ENCODE measurements at regions not wholly inside any gene's neighbourhood (a gene's known extent, or its start where the extent isn't known, plus 50 kb on each side); places are given as distances from the start of the nearest gene placed in this dataset.

DNA sequence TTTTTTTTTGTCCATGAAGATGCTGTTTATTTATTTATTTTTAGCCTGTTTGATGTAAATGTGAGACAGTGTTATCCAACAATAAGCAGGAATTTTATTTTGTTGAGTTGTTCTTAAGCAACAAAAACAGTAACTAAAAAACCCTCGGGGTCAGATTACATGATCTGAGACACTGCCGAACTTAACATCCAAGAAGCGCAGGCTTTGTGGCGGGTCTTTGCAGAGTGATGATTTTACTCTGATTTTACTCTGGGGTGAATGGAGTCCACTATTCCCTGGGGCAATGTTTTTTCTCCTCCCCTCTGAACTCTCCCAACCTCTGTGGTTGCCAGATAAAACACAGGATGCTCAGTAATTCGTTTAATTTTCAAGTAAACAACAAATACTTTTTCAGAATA, 450.1 kb upstream of the B3GAT1 start:
- H3K27ac Mint-ChIP-seq = no peak overlapping the region
- H3K4me1 Mint-ChIP-seq (ENCODE audit: unreplicated experiment) = peaks cover 4% of the 10 kb centered on the region
- TF ChIP-seq, protein P1, sequence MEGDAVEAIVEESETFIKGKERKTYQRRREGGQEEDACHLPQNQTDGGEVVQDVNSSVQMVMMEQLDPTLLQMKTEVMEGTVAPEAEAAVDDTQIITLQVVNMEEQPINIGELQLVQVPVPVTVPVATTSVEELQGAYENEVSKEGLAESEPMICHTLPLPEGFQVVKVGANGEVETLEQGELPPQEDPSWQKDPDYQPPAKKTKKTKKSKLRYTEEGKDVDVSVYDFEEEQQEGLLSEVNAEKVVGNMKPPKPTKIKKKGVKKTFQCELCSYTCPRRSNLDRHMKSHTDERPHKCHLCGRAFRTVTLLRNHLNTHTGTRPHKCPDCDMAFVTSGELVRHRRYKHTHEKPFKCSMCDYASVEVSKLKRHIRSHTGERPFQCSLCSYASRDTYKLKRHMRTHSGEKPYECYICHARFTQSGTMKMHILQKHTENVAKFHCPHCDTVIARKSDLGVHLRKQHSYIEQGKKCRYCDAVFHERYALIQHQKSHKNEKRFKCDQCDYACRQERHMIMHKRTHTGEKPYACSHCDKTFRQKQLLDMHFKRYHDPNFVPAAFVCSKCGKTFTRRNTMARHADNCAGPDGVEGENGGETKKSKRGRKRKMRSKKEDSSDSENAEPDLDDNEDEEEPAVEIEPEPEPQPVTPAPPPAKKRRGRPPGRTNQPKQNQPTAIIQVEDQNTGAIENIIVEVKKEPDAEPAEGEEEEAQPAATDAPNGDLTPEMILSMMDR (conservative IDR thresholded peaks at IDR 0.05) = no peak
- no peaks in the 10 kb centered on the region for H3K9me3 Mint-ChIP-seq
- H3K4me3 Mint-ChIP-seq = no peak overlapping the region
- peaks cover 35% of the 10 kb centered on the region for H3K27me3 Mint-ChIP-seq
- no peak for DNase-seq (ENCODE audit: extremely low spot score, unreplicated experiment)
- H3K36me3 Mint-ChIP-seq = no peaks in the 10 kb centered on the region

DNA sequence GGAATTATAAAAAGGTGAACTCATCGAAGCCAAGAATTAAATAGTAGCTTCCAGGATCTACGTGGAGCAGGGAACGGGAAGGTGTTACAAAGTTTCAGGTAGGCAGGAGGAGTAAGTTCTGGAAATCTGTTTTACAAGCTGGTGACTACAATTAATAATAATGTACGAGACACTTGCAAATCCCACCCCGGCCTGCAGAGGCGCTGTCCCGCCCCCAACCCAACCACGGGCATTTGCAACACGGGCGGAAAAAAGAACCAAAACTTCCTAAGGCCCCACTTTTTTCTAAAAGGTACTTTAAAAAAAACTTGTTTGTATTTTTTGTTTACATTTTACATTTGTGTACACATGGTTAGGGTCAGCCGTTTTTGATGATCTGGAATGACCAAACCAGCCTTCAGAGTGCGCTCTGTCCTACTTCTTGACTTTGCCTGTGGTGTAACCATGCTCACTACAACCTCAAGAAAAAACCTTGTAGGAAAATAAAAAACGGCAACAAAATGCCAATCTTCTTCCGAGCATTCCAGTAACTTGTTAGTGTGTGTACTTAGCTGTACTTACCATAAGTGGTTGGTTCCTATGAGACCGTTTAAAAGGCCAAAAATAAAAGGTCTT, 449.6 kb upstream of the B3GAT1 start:
- Mint-ChIP-seq H3K27me3 (peaks cover 32% of the 10 kb centered on the region), H3K4me3 (no peak overlapping the region), H3K4me1 (ENCODE audit: unreplicated experiment) (peaks cover 4% of the 10 kb centered on the region), H3K36me3 (no peaks in the 10 kb centered on the region), H3K9me3 (no peaks in the 10 kb centered on the region), H3K27ac (no peak overlapping the region)
- TF ChIP-seq, protein P1 (conservative IDR thresholded peaks at IDR 0.05) = peak; percentile 64
- DNase-seq (ENCODE audit: extremely low spot score, unreplicated experiment) = no peak

DNA sequence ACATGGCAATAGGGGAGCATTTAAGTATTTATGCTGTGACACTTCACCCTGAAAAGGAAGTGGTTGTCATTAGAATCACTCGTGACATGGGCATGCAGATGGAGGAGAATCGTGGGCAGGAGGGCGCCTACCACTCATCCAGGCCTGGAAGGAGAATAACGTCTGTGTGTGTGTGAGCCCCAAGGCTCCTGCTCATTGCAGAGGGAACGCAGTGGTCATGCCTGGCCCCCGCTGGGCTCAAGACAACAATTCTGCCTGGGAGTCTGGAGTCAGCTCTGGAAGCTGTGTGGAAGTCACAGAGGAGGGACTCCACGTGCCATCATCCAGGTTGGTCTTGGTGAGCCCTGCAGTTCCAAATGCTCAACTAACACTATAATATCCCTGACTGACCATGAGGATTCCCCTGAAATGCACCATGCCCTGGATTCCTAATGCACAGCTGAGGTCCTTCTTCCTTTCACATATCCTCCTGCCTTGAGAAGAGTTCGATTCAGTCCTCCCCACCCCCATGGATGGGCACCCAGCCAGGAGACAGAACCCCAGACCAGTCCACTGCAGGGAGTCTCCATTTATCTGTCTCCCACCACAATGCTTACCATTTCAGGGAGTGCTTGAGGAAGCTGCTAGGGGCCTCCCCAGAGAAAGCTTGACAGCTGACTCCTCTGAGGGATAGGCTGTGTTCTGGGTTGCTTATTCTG, 446.9 kb upstream of the B3GAT1 start:
- Mint-ChIP-seq H3K4me1 (ENCODE audit: unreplicated experiment) (peaks cover 4% of the 10 kb centered on the region), H3K27me3 (peaks cover 30% of the 10 kb centered on the region), H3K4me3 (no peak overlapping the region), H3K27ac (no peak overlapping the region), H3K36me3 (no peaks in the 10 kb centered on the region), H3K9me3 (no peaks in the 10 kb centered on the region)
- TF ChIP-seq, protein P1 (conservative IDR thresholded peaks at IDR 0.05) = no peak
- peak; percentile 25 for DNase-seq (ENCODE audit: extremely low spot score, unreplicated experiment)

DNA sequence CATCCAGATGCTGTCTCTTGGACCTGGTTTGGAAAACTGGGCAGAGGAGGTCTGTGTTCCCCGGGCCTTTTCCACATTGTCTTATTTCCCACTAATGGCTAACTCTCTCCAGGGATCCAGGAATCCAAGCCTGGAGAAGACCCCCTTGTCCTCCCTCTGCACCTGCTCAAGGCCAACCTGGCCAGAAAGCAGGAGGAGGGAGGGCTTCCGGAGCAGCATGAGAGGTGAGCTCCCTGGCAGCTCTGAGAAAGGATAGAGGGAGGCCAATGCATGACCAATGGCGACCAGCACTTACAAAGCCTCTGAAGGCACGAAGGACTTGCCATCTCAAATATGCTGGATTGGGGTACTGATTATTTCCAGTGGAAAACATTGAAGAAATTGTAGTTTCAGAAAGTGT, 445.0 kb upstream of the B3GAT1 start:
- Mint-ChIP-seq H3K4me3 (no peak overlapping the region), H3K4me1 (ENCODE audit: unreplicated experiment) (peaks cover 3% of the 10 kb centered on the region), H3K27me3 (peaks cover 35% of the 10 kb centered on the region), H3K36me3 (no peaks in the 10 kb centered on the region), H3K9me3 (no peaks in the 10 kb centered on the region), H3K27ac (no peak overlapping the region)
- TF ChIP-seq, protein P1 (conservative IDR thresholded peaks at IDR 0.05) = no peak
- no peak for DNase-seq (ENCODE audit: extremely low spot score, unreplicated experiment)

DNA sequence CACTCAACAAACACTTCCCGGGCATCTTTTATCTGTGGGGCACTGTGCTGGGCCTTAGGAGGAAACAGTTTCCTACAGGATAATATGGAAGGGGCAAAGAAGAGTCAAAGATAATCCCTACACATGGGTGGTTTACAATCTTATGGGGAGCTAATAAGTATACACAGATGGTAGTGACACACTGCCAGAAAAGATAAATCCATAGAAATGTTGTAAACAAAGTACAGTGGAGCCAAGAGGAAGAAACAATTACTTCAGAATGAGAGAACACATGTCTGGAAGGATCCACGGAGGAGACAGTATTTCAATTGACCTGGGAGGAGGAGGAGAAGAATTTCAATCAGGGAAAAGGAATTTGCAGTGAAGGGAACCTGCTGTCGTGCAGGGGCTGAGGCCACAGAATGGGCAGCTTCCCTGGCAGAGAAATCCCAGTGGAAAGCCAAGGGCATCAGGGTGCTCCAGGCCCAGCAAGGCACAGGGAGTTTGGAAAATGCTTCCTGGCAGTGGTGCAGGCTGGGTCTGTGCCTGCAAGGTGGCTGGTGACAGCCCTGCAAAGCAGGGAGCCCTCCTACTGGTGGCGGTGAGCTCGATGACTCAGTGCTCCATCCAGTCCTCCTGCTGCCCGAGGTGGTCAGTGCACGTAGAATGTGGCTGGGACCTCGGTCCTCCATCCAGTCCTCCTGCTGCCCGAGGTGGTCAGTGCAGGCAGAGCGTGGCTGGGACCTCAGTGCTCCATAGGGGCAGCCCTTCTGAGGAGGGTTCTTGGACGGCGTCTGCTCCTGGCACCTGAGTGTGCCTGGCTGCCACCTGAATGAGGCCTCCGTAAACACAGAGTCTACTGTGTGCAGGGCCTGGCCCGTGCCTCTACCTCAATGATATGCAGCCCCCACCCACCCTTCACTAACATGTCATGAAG, 444.3 kb upstream of the B3GAT1 start:
- Mint-ChIP-seq H3K36me3 (no peaks in the 10 kb centered on the region), H3K27ac (no peak overlapping the region), H3K27me3 (peaks cover 32% of the 10 kb centered on the region), H3K4me3 (no peak overlapping the region), H3K9me3 (no peaks in the 10 kb centered on the region), H3K4me1 (ENCODE audit: unreplicated experiment) (no peaks in the 10 kb centered on the region)
- no peak for DNase-seq (ENCODE audit: extremely low spot score, unreplicated experiment)
- TF ChIP-seq, protein P1 (conservative IDR thresholded peaks at IDR 0.05) = no peak

All from type B pancreatic cell (in vitro differentiated cells).